Activated T-helper 1 cell treated with Interleukin-2 at 50 U/mL for 16 hours (primary cell): ENCODE measurements at regions not wholly inside any gene's neighbourhood (a gene's known extent, or its start where the extent isn't known, plus 50 kb on each side); places are given as distances from the start of the nearest gene placed in this dataset.

Experiments
- DNase-seq: peaks from one replicate; pipeline ENCODE4 v3.0.0-alpha.2; 2020; ENCODE audit warnings: low read depth

DNA sequence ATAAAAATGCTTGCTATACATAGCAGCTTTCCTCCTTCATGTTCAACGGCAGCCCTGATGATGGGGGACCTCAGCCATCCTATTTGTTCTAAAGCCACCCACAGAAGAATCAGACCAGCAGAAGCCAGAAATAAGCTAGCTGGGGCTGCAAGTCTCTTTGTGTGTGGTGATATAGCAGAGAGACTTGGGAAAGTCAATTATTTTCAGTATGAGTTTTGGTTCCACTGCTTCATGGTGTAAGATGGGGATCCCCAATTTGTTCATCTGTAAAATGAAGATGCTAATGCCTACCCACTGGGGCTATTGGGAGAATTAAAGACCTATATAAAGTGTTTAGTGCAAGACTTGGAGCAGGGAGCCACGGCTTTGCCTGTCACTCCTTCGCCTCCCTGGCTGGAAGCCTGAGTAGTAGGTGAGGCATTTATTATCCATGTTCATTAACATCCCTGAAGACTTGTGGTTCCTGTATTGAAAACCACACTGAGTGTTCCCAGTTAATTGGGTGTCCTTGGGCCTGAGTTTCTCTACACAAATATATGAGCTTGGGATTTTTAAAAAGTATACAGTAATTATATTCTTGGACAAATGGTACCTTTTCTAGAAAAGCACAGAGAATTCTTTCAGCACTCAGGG, 210.1 kb upstream of the SLC24A2 start:
- no peak for DNase-seq

DNA sequence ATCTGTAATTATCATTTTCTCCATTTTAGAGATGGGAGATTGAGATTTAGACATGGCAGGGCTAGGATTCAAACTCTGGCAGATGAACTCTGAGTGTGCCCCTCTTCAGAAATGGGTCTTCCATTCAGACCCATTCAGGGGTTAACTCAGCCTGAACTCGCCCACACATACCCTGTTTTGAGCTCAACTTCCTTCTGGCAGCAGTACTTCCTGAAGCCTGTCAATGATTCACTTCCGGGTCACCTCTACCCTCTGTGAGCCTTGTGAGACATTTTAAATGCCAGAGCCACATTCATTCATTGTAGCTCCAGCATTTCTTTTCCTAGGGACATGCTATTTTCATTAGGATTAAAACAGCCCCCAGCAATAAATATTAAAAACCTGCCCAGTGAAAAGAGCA, 209.3 kb upstream of the SLC24A2 start:
- no peak for DNase-seq

DNA sequence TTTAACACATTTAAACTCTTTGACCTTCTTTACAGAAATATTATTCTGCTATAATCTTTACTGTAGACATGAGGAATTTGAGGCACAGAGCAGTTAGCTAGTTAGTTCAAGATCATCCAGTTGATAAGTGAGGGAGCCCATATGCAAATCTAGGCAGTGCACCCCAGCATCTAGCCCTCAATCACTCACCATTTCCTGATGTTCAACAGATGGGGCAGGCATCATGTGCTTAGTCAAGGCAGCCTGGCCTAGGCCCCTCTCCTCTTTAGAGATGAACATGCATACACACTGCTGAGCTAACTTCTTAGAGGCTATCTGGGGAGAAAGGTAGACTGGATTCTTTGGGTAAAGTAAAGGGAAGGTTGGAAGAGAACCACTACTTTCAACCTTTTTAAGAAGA, 206.8 kb upstream of the SLC24A2 start:
- DNase-seq, result no peak

DNA sequence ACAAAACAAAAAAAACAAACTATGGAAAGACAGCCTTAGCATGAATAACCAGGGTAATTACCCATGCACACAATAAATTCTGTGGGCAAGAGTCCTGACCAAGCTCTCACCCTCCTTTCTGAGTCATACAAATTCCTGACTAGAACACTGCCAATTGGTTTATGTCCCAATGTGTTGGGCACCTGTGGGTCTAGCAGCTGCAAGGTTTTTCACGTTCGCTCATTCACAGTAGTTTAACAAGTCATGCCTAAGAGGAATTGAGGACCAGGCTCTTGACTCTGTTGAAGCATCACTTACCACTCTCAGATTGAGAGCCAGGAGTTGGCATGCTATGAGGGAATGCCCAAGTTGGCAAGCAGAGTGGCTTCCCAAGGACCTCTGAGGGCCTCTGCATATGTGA, 205.5 kb upstream of the SLC24A2 start:
- no peak for DNase-seq

GRCh38 chr9:19992556-19992955, 203.7 kb upstream of the SLC24A2 start:
- no peak for DNase-seq

- no peak for DNase-seq
Measured at GRCh38 chr9:19989213-19989612, 200.4 kb upstream of the SLC24A2 start.

- DNase-seq, result no peak
Measured at GRCh38 chr9:19988281-19988680, 199.4 kb upstream of the SLC24A2 start.

- no peak for DNase-seq
Measured at GRCh38 chr9:19985081-19985480, 196.2 kb upstream of the SLC24A2 start.

GRCh38 chr9:19976226-19976625, 187.4 kb upstream of the SLC24A2 start:
- DNase-seq, result no peak

- DNase-seq, result no peak
Measured at GRCh38 chr9:19975499-19975898, 186.7 kb upstream of the SLC24A2 start.

GRCh38 chr9:19969721-19970120, 180.9 kb upstream of the SLC24A2 start:
- no peak for DNase-seq

DNA sequence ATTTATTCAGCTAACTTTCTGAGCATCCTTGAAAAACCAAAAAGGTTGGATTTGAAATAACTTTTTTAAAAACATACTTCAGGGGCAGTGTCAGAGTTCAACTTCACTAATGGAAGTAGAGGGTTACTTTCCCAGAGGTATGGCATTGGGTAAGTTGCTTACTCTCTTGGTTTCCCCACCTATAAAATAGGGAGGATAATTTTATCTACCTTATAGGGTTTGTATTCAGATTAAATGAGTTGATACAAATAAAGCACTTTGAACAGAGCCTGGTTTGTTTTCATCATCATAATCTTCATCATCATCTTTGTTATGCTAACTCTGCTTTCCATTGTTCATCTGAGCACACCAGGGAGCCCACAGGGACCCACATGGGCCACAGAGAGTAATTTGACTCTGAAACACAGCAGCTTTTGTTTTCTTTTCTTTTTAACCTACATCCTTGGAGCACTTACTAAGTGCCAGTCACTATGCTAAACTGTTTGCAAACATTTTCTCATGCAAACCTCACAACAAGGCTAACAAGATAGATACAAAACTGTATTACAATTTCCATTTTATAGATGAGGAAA, 179.1 kb upstream of the SLC24A2 start:
- no peak for DNase-seq

DNA sequence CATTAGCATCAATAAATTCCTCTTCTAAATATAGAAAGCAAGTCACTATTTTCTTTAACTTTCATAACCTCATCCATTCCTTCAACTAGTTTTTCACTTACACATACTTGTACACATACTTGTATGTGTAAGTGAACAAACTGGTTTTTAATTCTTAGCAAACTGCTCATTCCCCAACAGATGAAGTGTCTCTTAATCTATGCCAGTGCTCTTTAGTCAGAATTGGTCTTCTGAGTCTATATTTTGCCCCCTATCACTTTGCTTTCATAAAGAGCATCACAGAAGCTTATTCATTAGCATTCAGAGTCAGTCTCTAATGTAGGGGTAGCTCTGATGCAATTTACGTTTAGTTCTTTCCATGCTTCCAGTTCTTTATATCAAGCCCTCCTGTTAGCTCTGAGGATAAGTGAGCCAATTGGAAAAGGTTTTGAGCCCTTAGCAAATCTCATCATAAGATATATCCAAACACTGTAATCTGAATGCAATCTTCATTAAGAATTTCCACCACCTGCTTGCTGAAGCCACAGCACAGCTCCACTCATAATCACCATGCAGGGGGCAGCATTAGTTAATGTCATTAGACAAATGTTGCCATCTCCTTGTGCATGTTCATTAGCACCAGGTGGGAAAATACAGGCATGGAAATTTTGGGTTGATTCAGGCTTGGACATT, 178.5 kb upstream of the SLC24A2 start:
- DNase-seq, result no peak

GRCh38 chr9:19965336-19965735, 176.5 kb upstream of the SLC24A2 start:
- DNase-seq, result no peak

- no peak for DNase-seq
Measured at GRCh38 chr9:19947996-19948395, 159.2 kb upstream of the SLC24A2 start.

- DNase-seq, result no peak
Measured at GRCh38 chr9:19946441-19947109, 157.7 kb upstream of the SLC24A2 start.

DNA sequence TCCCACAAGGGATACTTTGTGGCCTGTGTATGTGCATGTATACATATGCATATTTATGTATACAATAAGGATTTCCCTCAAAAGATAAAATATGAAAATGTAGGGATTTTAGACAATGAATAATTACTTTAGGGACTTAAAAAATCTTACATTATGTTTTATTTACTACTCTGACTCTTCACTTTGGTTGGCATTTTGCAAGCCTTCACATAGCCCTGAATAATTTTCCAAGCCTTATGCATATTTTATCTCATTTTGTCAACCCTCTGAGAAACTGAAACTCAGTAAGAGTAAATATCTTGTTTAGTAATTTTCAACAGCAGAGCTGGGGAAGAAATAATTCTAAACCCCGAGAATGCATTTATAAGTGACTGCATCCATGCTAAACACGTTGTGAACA, 153.0 kb upstream of the SLC24A2 start:
- no peak for DNase-seq

DNA sequence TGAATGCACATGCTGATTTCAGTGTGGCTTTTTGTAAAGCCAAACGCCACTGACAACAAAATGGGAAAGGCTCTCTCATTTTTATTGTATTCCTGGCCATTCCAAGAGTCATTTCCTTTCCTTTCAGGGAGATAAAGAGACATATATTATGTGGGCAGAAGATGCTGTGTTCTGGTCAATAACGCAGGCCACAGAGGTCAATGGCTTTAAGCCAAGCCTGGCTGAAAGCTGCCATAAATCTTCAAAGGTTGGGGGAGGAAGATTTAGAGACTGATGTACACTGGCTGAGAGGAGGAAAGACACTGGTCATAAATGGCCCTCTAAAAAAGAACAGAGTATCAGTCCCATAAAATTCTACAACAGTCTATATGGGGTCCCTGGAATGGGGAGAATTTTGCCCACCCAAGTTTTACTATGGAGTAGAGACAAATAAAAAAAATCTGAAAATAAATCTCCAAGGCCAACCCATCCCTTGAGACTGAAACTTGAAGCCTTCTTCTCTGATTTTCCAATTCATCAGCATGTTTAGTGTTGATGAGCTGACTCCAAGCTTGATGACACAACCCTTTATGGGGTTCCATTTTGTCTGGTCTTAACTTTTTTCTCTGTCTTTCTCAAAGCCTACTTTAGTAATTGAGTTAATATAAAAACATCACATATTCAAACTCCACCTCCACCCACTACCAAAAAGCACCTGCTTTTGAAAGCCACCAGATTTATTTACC, 152.1 kb upstream of the SLC24A2 start:
- DNase-seq, result no peak

DNA sequence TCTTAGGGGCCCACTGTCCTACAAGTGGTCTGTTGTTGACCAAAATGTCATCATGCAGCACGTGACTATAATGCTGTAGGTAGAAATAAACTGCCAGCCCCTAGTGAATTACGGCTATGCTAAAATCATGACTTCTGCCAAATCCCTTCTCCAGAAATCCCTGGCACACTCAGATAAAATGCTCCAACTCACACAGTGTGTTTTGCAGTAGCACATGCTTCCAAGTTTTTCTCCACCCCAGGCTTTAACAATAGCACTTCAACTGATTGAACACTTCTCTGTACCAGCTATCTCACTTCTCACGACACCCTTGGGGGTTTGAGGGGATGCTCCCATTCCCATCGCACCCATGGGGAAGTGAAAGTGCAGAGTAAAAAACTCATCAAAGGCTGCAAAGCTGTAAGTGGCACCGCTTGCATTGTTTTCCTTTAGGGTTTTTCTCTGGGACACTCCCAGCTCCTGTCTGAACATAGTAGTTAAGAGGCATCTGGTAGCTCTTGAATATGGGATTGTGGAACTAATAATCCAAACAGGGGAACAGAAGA, 151.0 kb upstream of the SLC24A2 start:
- DNase-seq, result no peak

- no peak for DNase-seq
Measured at GRCh38 chr9:19938990-19939733, 150.3 kb upstream of the SLC24A2 start.

GRCh38 chr9:19937121-19937520, 148.3 kb upstream of the SLC24A2 start:
- DNase-seq, result no peak

DNA sequence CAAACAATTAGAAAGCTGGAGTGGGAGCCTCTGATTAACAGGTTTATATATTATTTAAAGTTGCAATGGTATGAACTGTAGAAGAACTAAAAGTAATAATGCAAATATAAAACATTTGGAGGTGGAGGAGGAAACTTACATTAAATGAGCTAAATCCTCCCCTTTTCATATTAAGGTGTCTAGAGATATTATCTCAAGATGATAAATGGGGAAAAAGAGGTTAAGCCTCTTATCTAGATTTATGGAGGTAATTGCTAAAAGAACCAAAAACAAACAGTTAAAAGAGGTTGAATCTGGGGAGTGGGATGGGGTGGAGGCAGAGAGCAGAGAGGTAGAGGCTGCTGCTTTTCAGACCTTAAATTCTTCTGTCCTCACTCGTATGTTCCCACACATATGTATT, 147.8 kb upstream of the SLC24A2 start:
- no peak for DNase-seq
